ENCODE measurements at regions not wholly inside any gene's neighbourhood (a gene's known extent, or its start where the extent isn't known, plus 50 kb on each side); places are given as distances from the start of the nearest gene placed in this dataset.

GRCh38 chr2:187982668-187983067, 309.0 kb upstream of the GULP1 start:
- Histone ChIP-seq H3K36me3 (ENCODE audit: control insufficient read depth, insufficient read depth, low read length) (no peaks in the 10 kb centered on the region), H3K27ac (ENCODE audit: low read length) (no peak overlapping the region), H3K27me3 (ENCODE audit: control insufficient read depth, insufficient read depth, low read length) (no peaks in the 10 kb centered on the region), H3K4me1 (ENCODE audit: control insufficient read depth, insufficient read depth, low read length) (no peaks in the 10 kb centered on the region), H3K9me3 (ENCODE audit: control insufficient read depth, low read depth, low read length) (no peaks in the 10 kb centered on the region), H3K4me3 (ENCODE audit: low read length) (no peak overlapping the region)
- WGBS (ENCODE audit: insufficient coverage, low lambda C conversion rate) = 57% methylated on average over 1 of the region's 1 CpG
- DNase-seq = peak in 1 of 2 donors; percentile 6

GRCh38 chr2:187985195-187985594, 306.5 kb upstream of the GULP1 start:
- Histone ChIP-seq H3K4me1 (ENCODE audit: control insufficient read depth, insufficient read depth, low read length) (no peaks in the 10 kb centered on the region), H3K4me3 (ENCODE audit: low read length) (no peak overlapping the region), H3K27me3 (ENCODE audit: control insufficient read depth, insufficient read depth, low read length) (no peaks in the 10 kb centered on the region), H3K9me3 (ENCODE audit: control insufficient read depth, low read depth, low read length) (no peaks in the 10 kb centered on the region), H3K36me3 (ENCODE audit: control insufficient read depth, insufficient read depth, low read length) (no peaks in the 10 kb centered on the region), H3K27ac (ENCODE audit: low read length) (no peak overlapping the region)
- no peak for DNase-seq
- WGBS (ENCODE audit: insufficient coverage, low lambda C conversion rate) = no CpG with 5 or more reads among the region's 2 CpGs

GRCh38 chr2:187985923-187986322, 305.8 kb upstream of the GULP1 start:
- Histone ChIP-seq H3K4me3 (ENCODE audit: low read length) (no peak overlapping the region), H3K36me3 (ENCODE audit: control insufficient read depth, insufficient read depth, low read length) (no peaks in the 10 kb centered on the region), H3K27ac (ENCODE audit: low read length) (no peak overlapping the region), H3K4me1 (ENCODE audit: control insufficient read depth, insufficient read depth, low read length) (no peaks in the 10 kb centered on the region), H3K9me3 (ENCODE audit: control insufficient read depth, low read depth, low read length) (no peaks in the 10 kb centered on the region), H3K27me3 (ENCODE audit: control insufficient read depth, insufficient read depth, low read length) (no peaks in the 10 kb centered on the region)
- WGBS (ENCODE audit: insufficient coverage, low lambda C conversion rate) = 25% methylated on average over 2 of the region's 4 CpGs
- DNase-seq = no peak

- H3K4me3 ChIP-seq (ENCODE audit: low read length) = no peak overlapping the region
- no peak overlapping the region for H3K27ac ChIP-seq (ENCODE audit: low read length)
- no peaks in the 10 kb centered on the region for H3K9me3 ChIP-seq (ENCODE audit: control insufficient read depth, low read depth, low read length)
- no peaks in the 10 kb centered on the region for H3K36me3 ChIP-seq (ENCODE audit: control insufficient read depth, insufficient read depth, low read length)
- no CpG with 5 or more reads among the region's 7 CpGs for WGBS (ENCODE audit: insufficient coverage, low lambda C conversion rate)
- no peaks in the 10 kb centered on the region for H3K4me1 ChIP-seq (ENCODE audit: control insufficient read depth, insufficient read depth, low read length)
- H3K27me3 ChIP-seq (ENCODE audit: control insufficient read depth, insufficient read depth, low read length) = no peaks in the 10 kb centered on the region
- DNase-seq = no peak
Observed at GRCh38 chr2:187986390-187987105, 305.1 kb upstream of the GULP1 start.

- Histone ChIP-seq H3K27ac (ENCODE audit: low read length) (no peak overlapping the region), H3K9me3 (ENCODE audit: control insufficient read depth, low read depth, low read length) (no peaks in the 10 kb centered on the region), H3K4me3 (ENCODE audit: low read length) (no peak overlapping the region), H3K36me3 (ENCODE audit: control insufficient read depth, insufficient read depth, low read length) (no peaks in the 10 kb centered on the region), H3K27me3 (ENCODE audit: control insufficient read depth, insufficient read depth, low read length) (no peaks in the 10 kb centered on the region), H3K4me1 (ENCODE audit: control insufficient read depth, insufficient read depth, low read length) (no peaks in the 10 kb centered on the region)
- no CpG with 5 or more reads among the region's 6 CpGs for WGBS (ENCODE audit: insufficient coverage, low lambda C conversion rate)
- no peak for DNase-seq
Observed at GRCh38 chr2:187988348-187988747, 303.3 kb upstream of the GULP1 start.

- WGBS (ENCODE audit: insufficient coverage, low lambda C conversion rate) = no CpG with 5 or more reads among the region's 2 CpGs
- DNase-seq = no peak
- no peaks in the 10 kb centered on the region for H3K36me3 ChIP-seq (ENCODE audit: control insufficient read depth, insufficient read depth, low read length)
- H3K4me3 ChIP-seq (ENCODE audit: low read length) = no peak overlapping the region
- H3K4me1 ChIP-seq (ENCODE audit: control insufficient read depth, insufficient read depth, low read length) = no peaks in the 10 kb centered on the region
- no peaks in the 10 kb centered on the region for H3K27me3 ChIP-seq (ENCODE audit: control insufficient read depth, insufficient read depth, low read length)
- no peak overlapping the region for H3K27ac ChIP-seq (ENCODE audit: low read length)
- no peaks in the 10 kb centered on the region for H3K9me3 ChIP-seq (ENCODE audit: control insufficient read depth, low read depth, low read length)
Observed at GRCh38 chr2:187989925-187990623, 301.6 kb upstream of the GULP1 start.

GRCh38 chr2:187991389-187991788, 300.3 kb upstream of the GULP1 start:
- Histone ChIP-seq H3K27ac (ENCODE audit: low read length) (no peak overlapping the region), H3K27me3 (ENCODE audit: control insufficient read depth, insufficient read depth, low read length) (no peaks in the 10 kb centered on the region), H3K9me3 (ENCODE audit: control insufficient read depth, low read depth, low read length) (no peaks in the 10 kb centered on the region), H3K36me3 (ENCODE audit: control insufficient read depth, insufficient read depth, low read length) (no peaks in the 10 kb centered on the region), H3K4me3 (ENCODE audit: low read length) (no peak overlapping the region), H3K4me1 (ENCODE audit: control insufficient read depth, insufficient read depth, low read length) (no peaks in the 10 kb centered on the region)
- no CpG with 5 or more reads among the region's 1 CpG for whole genome bisulfite sequencing (ENCODE audit: insufficient coverage, low lambda C conversion rate)
- DNase-seq = no peak

- WGBS (ENCODE audit: insufficient coverage, low lambda C conversion rate) = no CpG with 5 or more reads among the region's 5 CpGs
- Histone ChIP-seq H3K9me3 (ENCODE audit: control insufficient read depth, low read depth, low read length) (no peaks in the 10 kb centered on the region), H3K4me3 (ENCODE audit: low read length) (no peak overlapping the region), H3K36me3 (ENCODE audit: control insufficient read depth, insufficient read depth, low read length) (no peaks in the 10 kb centered on the region), H3K27ac (ENCODE audit: low read length) (no peak overlapping the region), H3K27me3 (ENCODE audit: control insufficient read depth, insufficient read depth, low read length) (no peaks in the 10 kb centered on the region), H3K4me1 (ENCODE audit: control insufficient read depth, insufficient read depth, low read length) (no peaks in the 10 kb centered on the region)
- peak in 1 of 2 donors; percentile 8 for DNase-seq
Observed at GRCh38 chr2:187994464-187995331, 297.0 kb upstream of the GULP1 start.

- H3K4me3 ChIP-seq (ENCODE audit: low read length) = no peak overlapping the region
- no peak for DNase-seq
- no peaks in the 10 kb centered on the region for H3K9me3 ChIP-seq (ENCODE audit: control insufficient read depth, low read depth, low read length)
- H3K27ac ChIP-seq (ENCODE audit: low read length) = no peak overlapping the region
- no peaks in the 10 kb centered on the region for H3K36me3 ChIP-seq (ENCODE audit: control insufficient read depth, insufficient read depth, low read length)
- no peaks in the 10 kb centered on the region for H3K4me1 ChIP-seq (ENCODE audit: control insufficient read depth, insufficient read depth, low read length)
- no peaks in the 10 kb centered on the region for H3K27me3 ChIP-seq (ENCODE audit: control insufficient read depth, insufficient read depth, low read length)
- 100% methylated on average over 1 of the region's 6 CpGs for WGBS (ENCODE audit: insufficient coverage, low lambda C conversion rate)
Observed at GRCh38 chr2:187995556-187995955, 296.1 kb upstream of the GULP1 start.

- Histone ChIP-seq H3K36me3 (ENCODE audit: control insufficient read depth, insufficient read depth, low read length) (no peaks in the 10 kb centered on the region), H3K9me3 (ENCODE audit: control insufficient read depth, low read depth, low read length) (no peaks in the 10 kb centered on the region), H3K27me3 (ENCODE audit: control insufficient read depth, insufficient read depth, low read length) (no peaks in the 10 kb centered on the region), H3K4me1 (ENCODE audit: control insufficient read depth, insufficient read depth, low read length) (no peaks in the 10 kb centered on the region), H3K27ac (ENCODE audit: low read length) (no peak overlapping the region), H3K4me3 (ENCODE audit: low read length) (no peak overlapping the region)
- WGBS (ENCODE audit: insufficient coverage, low lambda C conversion rate) = 100% methylated on average over 1 of the region's 1 CpG
- DNase-seq = no peak
Observed at GRCh38 chr2:187996630-187997029, 295.0 kb upstream of the GULP1 start.
